HepG2 (cell line): ENCODE measurements at regions not wholly inside any gene's neighbourhood (a gene's known extent, or its start where the extent isn't known, plus 50 kb on each side); places are given as distances from the start of the nearest gene placed in this dataset.

ENCODE experiments used
- ATAC-seq: fragments of 200-7000 bp; cut with Tn5 transposase; 3 replicates; pipeline ENCODE4 v1.9.1; 2020; ENCODE audit warnings: mild to moderate bottlenecking, moderate library complexity
- BruUV-seq: library from RNA; stranded (reverse); fragments of 400-500 nt; replicated peaks from 2 replicates; lab custom pipeline; 2021; lab: Mats Ljungman, UMichigan
- CTCF ChIA-PET: fragments of 300-600 bp; formaldehyde crosslinking; extraction: SDS; loops from one replicate; lab custom pipeline; 2021; ENCODE audit warnings: low total read pairs, inconsistent platforms, low intra/inter-chr PET ratio; lab: Yijun Ruan, JAX
- POLR2A ChIA-PET: fragments of 350-600 bp; sonication (Branson Sonifier 250); formaldehyde crosslinking; loops from one replicate; lab custom pipeline; 2020; ENCODE audit warnings: antibody characterized with exemption, inconsistent platforms; lab: Yijun Ruan, JAX
- DNase-seq: peaks from one replicate; pipeline ENCODE4 v3.0.0-alpha.2; 2015; ENCODE audit warnings: low spot score
- FAIRE-seq: peaks from 3 replicates; lab custom pipeline; 2011; peaks lifted over from hg19 to GRCh38; lab: Jason Lieb, UNC
- H2AFZ ChIP-seq: one replicate; pipeline ENCODE4 v1.6.1; 2011; ENCODE audit warnings: low read length, inconsistent platforms
- H3K27ac ChIP-seq: fragments of 300-600 bp; 3 replicates; pipeline ENCODE4 v1.8.0; 2011; ENCODE audit warnings: mixed run types, mild to moderate bottlenecking, mixed read lengths, low read length, inconsistent platforms; ENCODE audit not compliant: insufficient read depth; ENCODE audit errors: extremely low read length
- H3K27me3 ChIP-seq, 2 experiments: fragments of 200-600 bp in 1 of 2; 2 replicates in 1 of 2; 3 replicates in 1 of 2; pipeline versions ENCODE4 v1.6.0 to v1.8.0; 2011; ENCODE audit warnings: low read length in 2 of 2, mild to moderate bottlenecking in 2 of 2, moderate library complexity in 2 of 2, inconsistent platforms in 1 of 2; ENCODE audit not compliant: insufficient read depth in 2 of 2, control insufficient read depth in 1 of 2
- H3K36me3 ChIP-seq, 2 experiments: fragments of 200-600 bp in 1 of 2; replicated peaks in 1 of 2; 2 replicates in 1 of 2; 3 replicates in 1 of 2; pipeline versions ENCODE4 v1.5.1 to v1.8.0; 2011; ENCODE audit warnings: low read length in 2 of 2, inconsistent platforms in 1 of 2; ENCODE audit not compliant: insufficient read depth in 2 of 2, control insufficient read depth in 1 of 2
- H3K4me1 ChIP-seq: 2 replicates; pipeline ENCODE4 v1.5.1; 2012; ENCODE audit warnings: low read length, inconsistent platforms; ENCODE audit not compliant: insufficient read depth
- H3K4me2 ChIP-seq: 2 replicates; pipeline ENCODE4 v1.6.0; 2011; ENCODE audit warnings: low read depth, low read length, inconsistent platforms
- H3K4me3 ChIP-seq, 3 experiments: fragments of 200-600 bp in 1 of 3; sonication (generic), shearing (Covaris generic) in 1 of 3; replicated peaks in 1 of 3; 2 replicates each; pipeline ENCODE4 v1.5.1; 2011 to 2016; ENCODE audit warnings: low read length in 3 of 3, inconsistent platforms in 2 of 3, low read depth in 2 of 3, mild to moderate bottlenecking in 2 of 3, control low read depth in 1 of 3, mixed read lengths in 1 of 3; ENCODE audit not compliant: insufficient read depth in 1 of 3
- H3K79me2 ChIP-seq: one replicate; pipeline ENCODE4 v1.6.1; 2011; ENCODE audit warnings: low read length, inconsistent platforms; ENCODE audit not compliant: insufficient read depth
- H3K9ac ChIP-seq: 2 replicates; pipeline ENCODE4 v1.6.0; 2011; ENCODE audit warnings: mild to moderate bottlenecking, low read depth, low read length, inconsistent platforms; ENCODE audit not compliant: insufficient read depth
- H3K9me3 ChIP-seq: 2 replicates; pipeline ENCODE4 v1.5.1; 2012; ENCODE audit warnings: mild to moderate bottlenecking, low read length
- H4K20me1 ChIP-seq: 2 replicates; pipeline ENCODE4 v1.6.0; 2011; ENCODE audit warnings: inconsistent platforms, mild to moderate bottlenecking, low read length, moderate library complexity; ENCODE audit not compliant: insufficient read depth
- ADNP ChIP-seq: sonication (generic); formaldehyde crosslinking; IDR thresholded peaks from 2 replicates; pipeline ENCODE4 v1.4.0; 2020; ENCODE audit warnings: missing genetic modification reagents
- KLF6 ChIP-seq: IDR thresholded peaks from 2 replicates; pipeline ENCODE4 v1.8.0; 2016; ENCODE audit warnings: missing biosample characterization, missing genetic modification reagents
- KMT2B ChIP-seq: IDR thresholded peaks from 2 replicates; pipeline ENCODE4 v1.6.1; 2016; ENCODE audit warnings: missing genetic modification reagents, missing compliant biosample characterization
- TARDBP ChIP-seq: sonication (generic); formaldehyde crosslinking; IDR thresholded peaks from 2 replicates; pipeline ENCODE4 v1.8.0; 2022; ENCODE audit warnings: mild to moderate bottlenecking, missing genetic modification reagents
- ZNF558 ChIP-seq: sonication (generic); formaldehyde crosslinking; IDR thresholded peaks from 2 replicates; pipeline ENCODE4 v1.9.0; 2022; ENCODE audit warnings: mild to moderate bottlenecking, missing genetic modification reagents, borderline replicate concordance
- ZNF749 ChIP-seq: sonication (generic); formaldehyde crosslinking; IDR thresholded peaks from 2 replicates; pipeline ENCODE4 v1.8.0; 2022; ENCODE audit warnings: mild to moderate bottlenecking, missing genetic modification reagents, moderate library complexity, borderline replicate concordance
- ZNF782 ChIP-seq: sonication (generic); formaldehyde crosslinking; IDR thresholded peaks from 2 replicates; pipeline ENCODE4 v1.4.0; 2020; ENCODE audit warnings: missing genetic modification reagents, mild to moderate bottlenecking, borderline replicate concordance
- ZNF790 ChIP-seq: sonication (generic); formaldehyde crosslinking; IDR thresholded peaks from 2 replicates; pipeline ENCODE4 v1.8.0; 2022; ENCODE audit warnings: missing genetic modification reagents, mild to moderate bottlenecking, borderline replicate concordance
- WGBS: methylation state at CpG from one replicate; pipeline ENCODE4 v1.1.6; 2017; ENCODE audit warnings: low lambda C conversion rate; 5-methylcytosine and 5-hydroxymethylcytosine counted together
- in situ Hi-C: cut with HindIII; loops from 2 replicates; pipeline ENCODE4 v1.10.0; 2017; ENCODE audit warnings: low pct_unique_long_range_greater_than_20kb; ENCODE audit not compliant: extremely low pct_ligation_motif_present
- intact Hi-C: fragments of 100-400 bp; cut with micrococcal nuclease; formaldehyde crosslinking; loops from one replicate; pipeline ENCODE4 v1.10.0; 2022; ENCODE audit not compliant: unreplicated experiment

- CTCF ChIA-PET: no interaction called here
- no peak; the same call in 2 of the 3 replicates for ATAC-seq
- intact Hi-C loops: no loop called here
Measured at GRCh38 chr4:111602848-111603247, 542.4 kb upstream of the FAM241A start.

DNA sequence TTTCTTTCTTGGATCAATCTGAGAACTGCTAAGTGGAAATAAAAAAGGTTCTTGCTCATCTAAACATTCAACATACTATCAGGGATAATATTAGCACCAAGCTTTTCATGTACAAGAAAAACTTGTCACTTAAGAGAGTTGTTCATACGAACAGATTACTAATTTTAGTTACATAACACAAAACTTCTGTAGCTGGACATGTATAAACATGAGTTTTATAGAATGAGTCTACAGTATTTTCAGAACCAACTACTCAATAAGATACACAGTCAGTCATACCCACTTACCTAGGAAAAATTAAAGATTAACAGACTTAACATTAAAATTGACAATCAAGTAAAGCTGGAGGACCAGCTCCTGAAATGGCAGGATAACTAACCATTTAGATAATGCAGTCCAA lies 540.1 kb upstream of the FAM241A start:
- intact Hi-C loops: no loop called here
- no peak overlapping the region for H2AFZ ChIP-seq
- in situ Hi-C loops: no loop called here
- H3K4me2 ChIP-seq: no peak overlapping the region
- TF ChIP-seq ZNF790 (CRISPR knock-in tag) (no peak), KLF6 (CRISPR knock-in tag) (no peak), ZNF558 (no peak), KMT2B (no peak)
- TF ChIP-seq, all 625 proteins: peak for 0
- Histone ChIP-seq H3K4me1 (no peaks in the 10 kb centered on the region), H3K36me3 (no peaks in the 10 kb centered on the region), H3K27me3 (no peaks in the 10 kb centered on the region), H3K9me3 (no peaks in the 10 kb centered on the region), H4K20me1 (no peaks in the 10 kb centered on the region), H3K4me3 (no peak overlapping the region), H3K79me2 (no peaks in the 10 kb centered on the region), H3K9ac (no peak overlapping the region), H3K27ac (no peak overlapping the region)
- POLR2A ChIA-PET: no interaction called here
- BruUV-seq: no TSS peak
- WGBS: 0% methylated on average over 1 of the region's 1 CpG
- FAIRE-seq (no peak), DNase-seq (no peak), ATAC-seq (no peak)
- CTCF ChIA-PET: no interaction called here

More at GRCh38 chr4:111602848-111603247, 542.4 kb upstream of the FAM241A start:
- H3K4me1 ChIP-seq: no peaks in the 10 kb centered on the region
- POLR2A ChIA-PET: no interaction called here
- no peaks in the 10 kb centered on the region for H4K20me1 ChIP-seq
- no peaks in the 10 kb centered on the region for H3K27me3 ChIP-seq
- no peak for TF ChIP-seq ADNP (CRISPR knock-in tag)
- TF ChIP-seq ZNF749 (CRISPR knock-in tag): no peak
- TF ChIP-seq ZNF782: no peak
- no peak for TF ChIP-seq TARDBP
- no peak overlapping the region for H3K4me3 ChIP-seq
- FAIRE-seq: no peak
- in situ Hi-C loops: no loop called here
- no peak for DNase-seq
- no peaks in the 10 kb centered on the region for H3K36me3 ChIP-seq
- no peak overlapping the region for H2AFZ ChIP-seq
- no peak overlapping the region for H3K27ac ChIP-seq
- H3K79me2 ChIP-seq: no peaks in the 10 kb centered on the region
- no peak overlapping the region for H3K4me2 ChIP-seq
- no peaks in the 10 kb centered on the region for H3K9me3 ChIP-seq
- H3K9ac ChIP-seq: no peak overlapping the region
- no TSS peak for BruUV-seq
- 0% methylated on average over 1 of the region's 1 CpG for WGBS
